Ishikawa (cell line): ENCODE measurements at regions not wholly inside any gene's neighbourhood (a gene's known extent, or its start where the extent isn't known, plus 50 kb on each side); places are given as distances from the start of the nearest gene placed in this dataset.

Experiments
- CEBPB ChIP-seq: IDR thresholded peaks from 2 replicates; pipeline ENCODE4 v1.6.1; 2012
- CREB1 ChIP-seq: IDR thresholded peaks from 2 replicates; pipeline ENCODE4 v1.6.1; 2012; ENCODE audit warnings: low read depth
- EGR1 ChIP-seq: IDR thresholded peaks from 2 replicates; pipeline ENCODE4 v1.6.1; 2012
- EP300 ChIP-seq: IDR thresholded peaks from 2 replicates; pipeline ENCODE4 v1.6.1; 2012; ENCODE audit warnings: borderline replicate concordance
- FOXM1 ChIP-seq: IDR thresholded peaks from 2 replicates; pipeline ENCODE4 v1.6.1; 2012; ENCODE audit warnings: low read depth, borderline replicate concordance
- NFIC ChIP-seq: IDR thresholded peaks from 2 replicates; pipeline ENCODE4 v1.6.1; 2012
- RAD21 ChIP-seq: IDR thresholded peaks from 2 replicates; pipeline ENCODE4 v1.6.1; 2012; ENCODE audit warnings: low read depth
- TAF1 ChIP-seq: IDR thresholded peaks from 2 replicates; pipeline ENCODE4 v1.6.1; 2012; ENCODE audit warnings: low read depth, mild to moderate bottlenecking
- TCF12 ChIP-seq: IDR thresholded peaks from 2 replicates; pipeline ENCODE4 v1.6.1; 2012; ENCODE audit warnings: low read depth
- TEAD4 ChIP-seq: IDR thresholded peaks from 2 replicates; pipeline ENCODE4 v1.6.1; 2012
- YY1 ChIP-seq: IDR thresholded peaks from 2 replicates; pipeline ENCODE4 v1.6.1; 2012; ENCODE audit warnings: low read depth
- ZBTB7A ChIP-seq: IDR thresholded peaks from 2 replicates; pipeline ENCODE4 v1.6.1; 2012; ENCODE audit warnings: low read depth
- TF ChIP-seq, protein P1 (sequence below): IDR thresholded peaks from 2 replicates; pipeline ENCODE4 v1.6.1; 2012
- TF ChIP-seq, protein P2 (sequence below): IDR thresholded peaks from 2 replicates; pipeline ENCODE4 v1.6.1; 2012
- TF ChIP-seq, protein P3 (sequence below): IDR thresholded peaks from 2 replicates; pipeline ENCODE4 v1.6.1; 2012; ENCODE audit warnings: low read depth, mild to moderate bottlenecking

DNA sequence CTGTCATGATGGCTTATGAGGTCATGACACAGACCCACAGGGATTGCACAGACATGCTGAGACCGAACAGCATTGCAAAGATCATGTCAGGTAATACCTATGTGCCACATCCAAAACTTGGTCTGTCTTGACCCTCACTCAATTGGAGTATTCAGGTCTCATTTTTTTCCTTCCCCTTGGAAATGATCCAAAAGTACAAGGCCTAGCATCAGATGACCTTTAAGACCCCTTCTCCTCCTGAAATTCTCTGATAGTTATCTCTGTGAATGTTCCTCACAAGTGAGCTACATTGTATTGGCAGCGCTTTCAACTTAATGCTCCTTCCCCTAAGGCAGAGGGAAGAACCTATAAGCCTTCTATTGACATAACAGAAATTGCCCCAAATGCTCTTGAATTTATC lies 507.4 kb upstream of the JARID2 start:
- TF ChIP-seq TAF1 (no peak), FOXM1 (no peak), EGR1 (no peak), CEBPB (no peak), RAD21 (no peak), TEAD4 (no peak), EP300 (no peak)

DNA sequence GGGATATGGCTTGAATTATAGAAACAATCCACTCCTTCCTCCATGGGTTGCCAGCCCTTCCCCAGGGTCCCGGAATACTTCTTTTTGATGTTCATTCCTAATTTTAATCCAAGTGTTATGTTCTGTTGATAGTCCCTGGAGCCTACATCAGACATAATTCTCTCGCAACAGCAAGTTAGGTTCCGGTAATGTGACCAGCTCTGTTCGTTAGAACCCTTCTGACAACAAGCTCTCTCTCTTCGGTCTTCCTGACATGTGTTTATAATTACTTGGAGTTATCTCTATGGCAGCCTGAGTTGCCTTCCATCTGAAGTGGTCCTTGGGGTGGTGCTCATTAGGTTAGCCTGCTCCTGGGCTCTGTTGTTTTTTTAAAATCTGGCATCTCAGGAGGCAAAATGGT lies 506.9 kb upstream of the JARID2 start:
- TF ChIP-seq, protein P1, sequence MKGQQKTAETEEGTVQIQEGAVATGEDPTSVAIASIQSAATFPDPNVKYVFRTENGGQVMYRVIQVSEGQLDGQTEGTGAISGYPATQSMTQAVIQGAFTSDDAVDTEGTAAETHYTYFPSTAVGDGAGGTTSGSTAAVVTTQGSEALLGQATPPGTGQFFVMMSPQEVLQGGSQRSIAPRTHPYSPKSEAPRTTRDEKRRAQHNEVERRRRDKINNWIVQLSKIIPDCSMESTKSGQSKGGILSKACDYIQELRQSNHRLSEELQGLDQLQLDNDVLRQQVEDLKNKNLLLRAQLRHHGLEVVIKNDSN, result no peak

DNA sequence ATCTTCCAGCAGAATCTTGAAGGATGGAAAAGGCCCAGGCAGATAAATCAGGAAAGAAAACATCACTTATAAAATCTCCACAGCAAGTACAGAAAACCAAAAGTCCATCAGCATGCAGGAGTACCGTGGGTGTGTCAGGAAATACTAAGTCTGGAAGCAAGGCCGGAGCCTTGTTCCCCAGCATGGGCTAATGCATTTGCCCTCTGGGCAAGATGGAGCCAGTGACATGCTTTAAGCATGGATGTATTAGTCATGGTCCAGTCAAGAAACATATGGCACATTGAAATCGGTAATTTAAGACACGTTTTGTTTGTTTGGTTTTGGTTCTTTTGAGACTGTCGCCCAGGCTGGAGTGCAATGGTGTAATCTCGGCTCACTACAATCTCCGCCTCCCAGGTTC lies 506.0 kb upstream of the JARID2 start:
- TF ChIP-seq TCF12, result no peak
- no peak for TF ChIP-seq EP300
- TF ChIP-seq EGR1, result no peak
- TF ChIP-seq NFIC, result no peak
- TF ChIP-seq, protein P2, sequence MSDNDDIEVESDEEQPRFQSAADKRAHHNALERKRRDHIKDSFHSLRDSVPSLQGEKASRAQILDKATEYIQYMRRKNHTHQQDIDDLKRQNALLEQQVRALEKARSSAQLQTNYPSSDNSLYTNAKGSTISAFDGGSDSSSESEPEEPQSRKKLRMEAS, result no peak
- no peak for TF ChIP-seq RAD21
- TF ChIP-seq CEBPB, result no peak
- no peak for TF ChIP-seq TEAD4
- TF ChIP-seq FOXM1, result no peak
- TF ChIP-seq, protein P3, sequence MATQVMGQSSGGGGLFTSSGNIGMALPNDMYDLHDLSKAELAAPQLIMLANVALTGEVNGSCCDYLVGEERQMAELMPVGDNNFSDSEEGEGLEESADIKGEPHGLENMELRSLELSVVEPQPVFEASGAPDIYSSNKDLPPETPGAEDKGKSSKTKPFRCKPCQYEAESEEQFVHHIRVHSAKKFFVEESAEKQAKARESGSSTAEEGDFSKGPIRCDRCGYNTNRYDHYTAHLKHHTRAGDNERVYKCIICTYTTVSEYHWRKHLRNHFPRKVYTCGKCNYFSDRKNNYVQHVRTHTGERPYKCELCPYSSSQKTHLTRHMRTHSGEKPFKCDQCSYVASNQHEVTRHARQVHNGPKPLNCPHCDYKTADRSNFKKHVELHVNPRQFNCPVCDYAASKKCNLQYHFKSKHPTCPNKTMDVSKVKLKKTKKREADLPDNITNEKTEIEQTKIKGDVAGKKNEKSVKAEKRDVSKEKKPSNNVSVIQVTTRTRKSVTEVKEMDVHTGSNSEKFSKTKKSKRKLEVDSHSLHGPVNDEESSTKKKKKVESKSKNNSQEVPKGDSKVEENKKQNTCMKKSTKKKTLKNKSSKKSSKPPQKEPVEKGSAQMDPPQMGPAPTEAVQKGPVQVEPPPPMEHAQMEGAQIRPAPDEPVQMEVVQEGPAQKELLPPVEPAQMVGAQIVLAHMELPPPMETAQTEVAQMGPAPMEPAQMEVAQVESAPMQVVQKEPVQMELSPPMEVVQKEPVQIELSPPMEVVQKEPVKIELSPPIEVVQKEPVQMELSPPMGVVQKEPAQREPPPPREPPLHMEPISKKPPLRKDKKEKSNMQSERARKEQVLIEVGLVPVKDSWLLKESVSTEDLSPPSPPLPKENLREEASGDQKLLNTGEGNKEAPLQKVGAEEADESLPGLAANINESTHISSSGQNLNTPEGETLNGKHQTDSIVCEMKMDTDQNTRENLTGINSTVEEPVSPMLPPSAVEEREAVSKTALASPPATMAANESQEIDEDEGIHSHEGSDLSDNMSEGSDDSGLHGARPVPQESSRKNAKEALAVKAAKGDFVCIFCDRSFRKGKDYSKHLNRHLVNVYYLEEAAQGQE, result no peak

DNA sequence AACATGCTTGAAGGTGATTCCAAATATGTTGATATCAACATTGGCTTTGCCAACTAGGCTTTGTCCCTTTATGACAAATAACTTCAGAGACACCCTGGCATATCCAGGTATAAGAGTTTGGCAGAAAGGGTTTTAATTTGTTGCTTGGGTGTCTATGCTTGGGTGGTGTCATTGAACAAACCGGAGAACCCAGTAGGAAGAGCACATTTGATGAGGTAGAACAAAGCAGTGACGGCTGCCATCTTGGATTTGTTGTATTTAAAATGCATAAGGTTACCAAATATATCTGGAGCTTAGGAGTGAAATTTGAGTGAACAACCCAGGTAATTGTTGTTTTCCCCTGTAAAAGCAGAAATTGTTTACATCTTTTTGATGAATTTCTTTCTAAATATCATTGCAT lies 503.7 kb upstream of the JARID2 start:
- TF ChIP-seq, protein P1, result no peak
- no peak for TF ChIP-seq RAD21
- TF ChIP-seq YY1, result no peak
- TF ChIP-seq ZBTB7A, result no peak
- TF ChIP-seq, protein P3, result no peak
- no peak for TF ChIP-seq EGR1
- TF ChIP-seq EP300, result no peak
- no peak for TF ChIP-seq NFIC
- TF ChIP-seq TCF12, result no peak
- TF ChIP-seq TAF1, result no peak
- no peak for TF ChIP-seq CEBPB
- TF ChIP-seq, protein P2, result no peak
- no peak for TF ChIP-seq CREB1
- TF ChIP-seq FOXM1, result no peak
- no peak for TF ChIP-seq TEAD4

DNA sequence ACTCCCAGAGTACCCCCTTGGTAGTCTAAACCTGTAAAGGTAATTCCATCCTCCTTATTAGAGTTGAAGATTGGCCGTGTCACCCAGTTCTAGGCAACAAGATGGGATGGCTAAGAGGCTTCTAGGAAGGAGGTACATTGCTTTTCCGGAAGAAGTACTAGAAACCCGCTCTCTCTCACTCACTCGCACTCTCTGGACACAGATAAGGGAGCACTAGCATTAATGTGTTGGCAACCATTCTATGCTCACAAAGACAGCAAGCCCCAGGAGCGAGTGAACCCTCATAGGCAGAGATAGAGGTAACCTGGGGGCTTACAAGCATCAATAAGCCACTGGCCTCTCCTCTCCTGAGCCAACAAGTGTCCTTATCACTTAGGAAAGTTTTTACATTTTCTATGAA lies 503.2 kb upstream of the JARID2 start:
- no peak for TF ChIP-seq CREB1
- no peak for TF ChIP-seq TAF1
- TF ChIP-seq EGR1, result no peak
- no peak for TF ChIP-seq YY1
- TF ChIP-seq ZBTB7A, result no peak
- TF ChIP-seq FOXM1, result no peak
- TF ChIP-seq RAD21, result no peak
- TF ChIP-seq NFIC, result no peak
- TF ChIP-seq, protein P2, result no peak
- TF ChIP-seq CEBPB, result no peak
- no peak for TF ChIP-seq TEAD4
- TF ChIP-seq, protein P3, result no peak
- no peak for TF ChIP-seq EP300
